CD14-positive monocyte (primary cell): ENCODE measurements at regions not wholly inside any gene's neighbourhood (a gene's known extent, or its start where the extent isn't known, plus 50 kb on each side); places are given as distances from the start of the nearest gene placed in this dataset.

Experiments used
- DNase-seq, 3 donors: peaks; one replicate each; pipeline ENCODE4 v3.0.0-alpha.2; 2011 to 2022
- H2AFZ ChIP-seq: 2 replicates; pipeline ENCODE4 v1.6.0; 2012; ENCODE audit warnings: mild to moderate bottlenecking, low read depth, low read length, inconsistent platforms; ENCODE audit not compliant: insufficient read depth, poor library complexity, severe bottlenecking
- H3K27ac ChIP-seq, 2 donors: 1 replicate in 1 of 2; 2 replicates in 1 of 2; pipeline ENCODE4 v1.5.1; 2012 to 2013; ENCODE audit warnings: low read length in 2 of 2, control low read depth in 1 of 2, inconsistent platforms in 1 of 2, low read depth in 1 of 2, mild to moderate bottlenecking in 1 of 2
- H3K27me3 ChIP-seq, 2 donors: one replicate each; pipeline versions ENCODE4 v1.6.0 to v1.6.1; 2011 to 2013; ENCODE audit warnings: low read length in 2 of 2; ENCODE audit not compliant: control insufficient read depth in 2 of 2, insufficient read depth in 2 of 2
- H3K36me3 ChIP-seq, 2 donors: replicated peaks in 1 of 2; 1 replicate in 1 of 2; 2 replicates in 1 of 2; pipeline versions ENCODE4 v1.5.1 to v1.6.1; 2012 to 2013; ENCODE audit warnings: low read length in 2 of 2, control low read depth in 1 of 2, inconsistent platforms in 1 of 2, mild to moderate bottlenecking in 1 of 2; ENCODE audit not compliant: insufficient read depth in 2 of 2, control insufficient read depth in 1 of 2
- H3K4me1 ChIP-seq, 2 donors: 1 replicate in 1 of 2; 2 replicates in 1 of 2; pipeline versions ENCODE4 v1.5.1 to v1.6.1; 2012 to 2013; ENCODE audit warnings: low read length in 2 of 2, control low read depth in 1 of 2, inconsistent platforms in 1 of 2, mild to moderate bottlenecking in 1 of 2, moderate library complexity in 1 of 2; ENCODE audit not compliant: insufficient read depth in 2 of 2, control insufficient read depth in 1 of 2
- H3K4me2 ChIP-seq: replicated peaks from 2 replicates; pipeline ENCODE3; 2012; ENCODE audit warnings: low read length, moderate library complexity, mild to moderate bottlenecking; ENCODE audit not compliant: poor library complexity, severe bottlenecking; ENCODE audit errors: extremely low read depth
- H3K4me3 ChIP-seq, 3 experiments: fragments of 200-600 bp in 1 of 3; sonication (generic) in 1 of 3; replicated peaks in 1 of 3; 1 replicate in 2 of 3; 2 replicates in 1 of 3; pipeline ENCODE4 v1.5.1; 2011 to 2013; ENCODE audit warnings: low read length in 3 of 3, mild to moderate bottlenecking in 3 of 3, control low read depth in 2 of 3, low read depth in 2 of 3, inconsistent platforms in 1 of 3, moderate library complexity in 1 of 3
- H3K79me2 ChIP-seq: 2 replicates; pipeline ENCODE4 v1.6.0; 2012; ENCODE audit warnings: mild to moderate bottlenecking, control low read depth, inconsistent platforms, low read length, moderate library complexity; ENCODE audit not compliant: insufficient read depth
- H3K9ac ChIP-seq: 2 replicates; pipeline ENCODE4 v1.6.0; 2017; ENCODE audit warnings: low read length, mild to moderate bottlenecking; ENCODE audit not compliant: insufficient read depth, poor library complexity, severe bottlenecking
- H3K9me3 ChIP-seq, 2 donors: replicated peaks in 1 of 2; 1 replicate in 1 of 2; 2 replicates in 1 of 2; pipeline versions ENCODE4 v1.5.1 to v1.6.1; 2012 to 2013; ENCODE audit warnings: low read length in 2 of 2, control low read depth in 1 of 2; ENCODE audit not compliant: control insufficient read depth in 1 of 2, insufficient read depth in 1 of 2
- H4K20me1 ChIP-seq: 2 replicates; pipeline ENCODE4 v1.6.0; 2012; ENCODE audit warnings: mild to moderate bottlenecking, low read length, control low read depth, moderate library complexity; ENCODE audit not compliant: insufficient read depth
- H3K27ac Mint-ChIP-seq, 7 donors: one replicate each; pipeline ENCODE4 v1.8.0; 2020; ENCODE audit warnings: mild to moderate bottlenecking in 7 of 7, mixed read lengths in 7 of 7, moderate library complexity in 6 of 7, inconsistent platforms in 2 of 7
- H3K27me3 Mint-ChIP-seq, 3 donors: one replicate each; pipeline ENCODE4 v1.8.0; 2021 to 2022; ENCODE audit warnings: low read depth in 3 of 3, mild to moderate bottlenecking in 3 of 3, mixed read lengths in 3 of 3, moderate library complexity in 3 of 3, inconsistent platforms in 1 of 3
- H3K36me3 Mint-ChIP-seq, 2 donors: one replicate each; pipeline ENCODE4 v1.8.0; 2020; ENCODE audit warnings: mixed read lengths in 2 of 2, inconsistent platforms in 1 of 2, mild to moderate bottlenecking in 1 of 2
- H3K4me1 Mint-ChIP-seq: one replicate; pipeline ENCODE4 v1.8.0; 2020; ENCODE audit warnings: mild to moderate bottlenecking, mixed read lengths
- H3K4me3 Mint-ChIP-seq, 2 donors: one replicate each; pipeline ENCODE4 v1.8.0; 2020; ENCODE audit warnings: mild to moderate bottlenecking in 2 of 2, mixed read lengths in 2 of 2, moderate library complexity in 1 of 2
- H3K9me3 Mint-ChIP-seq, 7 donors: one replicate each; pipeline ENCODE4 v1.8.0; 2020 to 2022; ENCODE audit warnings: mixed read lengths in 7 of 7, mild to moderate bottlenecking in 6 of 7, moderate library complexity in 6 of 7, inconsistent platforms in 2 of 7
- CTCF ChIP-seq: fragments of 200-600 bp; IDR thresholded peaks from one replicate; pipeline ENCODE4 v1.8.0; 2022; ENCODE audit warnings: antibody characterized with exemption, mild to moderate bottlenecking
- WGBS: methylation state at CpG from one replicate; pipeline ENCODE4 v1.1.5; 2013; ENCODE audit warnings: missing lambda C conversion rate; ENCODE audit not compliant: insufficient coverage; 5-methylcytosine and 5-hydroxymethylcytosine counted together
- intact Hi-C, 2 donors: fragments of 100-400 bp; cut with micrococcal nuclease; formaldehyde crosslinking; loops; one replicate each; pipeline versions ENCODE4 v1.15.0 to v1.15.1; 2023

- no peak overlapping the region for H3K27ac Mint-ChIP-seq
- no peak overlapping the region for H2AFZ ChIP-seq
Observed at GRCh38 chr5:121108725-121109124, 644.6 kb downstream of the PRR16 start.

GRCh38 chr5:121109817-121110216, 645.7 kb downstream of the PRR16 start:
- no peaks in the 10 kb centered on the region for H3K27me3 Mint-ChIP-seq
- H3K27ac Mint-ChIP-seq: no peak overlapping the region
- TF ChIP-seq CTCF: no peak
- Histone ChIP-seq H3K79me2 (no peaks in the 10 kb centered on the region), H3K9ac (no peak overlapping the region), H3K9me3 (peaks cover 7 to 25% of the 10 kb centered on the region in 2 donors), H2AFZ (no peak overlapping the region), H3K27ac (no peak overlapping the region), H3K27me3 (no peaks in the 10 kb centered on the region), H3K4me2 (no peak overlapping the region), H3K4me1 (no peaks in the 10 kb centered on the region), H3K4me3 (no peak overlapping the region), H3K36me3 (no peaks in the 10 kb centered on the region), H4K20me1 (no peaks in the 10 kb centered on the region)
- peaks cover 6 to 23% (median 12%) of the 10 kb centered on the region in 7 donors for H3K9me3 Mint-ChIP-seq
- no CpG with 5 or more reads among the region's 1 CpG for WGBS
- intact Hi-C loops: no loop called here
- DNase-seq: no peak
- no peaks in the 10 kb centered on the region for H3K4me1 Mint-ChIP-seq
- H3K36me3 Mint-ChIP-seq: no peaks in the 10 kb centered on the region
- H3K4me3 Mint-ChIP-seq: no peak overlapping the region

More at GRCh38 chr5:121108725-121109124, 644.6 kb downstream of the PRR16 start:
- WGBS: 89% methylated on average over 9 of the region's 10 CpGs
- H3K36me3 ChIP-seq: no peaks in the 10 kb centered on the region
- no peak overlapping the region for H3K9ac ChIP-seq
- no peaks in the 10 kb centered on the region for H3K79me2 ChIP-seq
- peaks cover 6 to 23% (median 12%) of the 10 kb centered on the region in 7 donors for H3K9me3 Mint-ChIP-seq
- intact Hi-C loops: no loop called here
- no peak overlapping the region for H3K4me2 ChIP-seq
- DNase-seq: no peak
- no peak for TF ChIP-seq CTCF
- no peak overlapping the region for H3K4me3 ChIP-seq
- H3K4me3 Mint-ChIP-seq: no peak overlapping the region
- H3K4me1 Mint-ChIP-seq: no peaks in the 10 kb centered on the region
- H3K27me3 Mint-ChIP-seq: no peaks in the 10 kb centered on the region
- H3K27ac ChIP-seq: no peak overlapping the region
- no peaks in the 10 kb centered on the region for H3K4me1 ChIP-seq
- no peaks in the 10 kb centered on the region for H3K36me3 Mint-ChIP-seq
- H4K20me1 ChIP-seq: no peaks in the 10 kb centered on the region
- peaks cover 7 to 25% of the 10 kb centered on the region in 2 donors for H3K9me3 ChIP-seq
- no peaks in the 10 kb centered on the region for H3K27me3 ChIP-seq
